Fibroblast of lung (primary cell): ENCODE measurements at regions not wholly inside any gene's neighbourhood (a gene's known extent, or its start where the extent isn't known, plus 50 kb on each side); places are given as distances from the start of the nearest gene placed in this dataset.

ENCODE experiments used
- DNase-seq, 2 donors: peaks; one replicate each; pipeline versions ENCODE4 v3.0.0 to v3.0.0-alpha.2; 2010; ENCODE audit warnings: low read depth in 2 of 2
- H2AFZ ChIP-seq: 2 replicates; pipeline ENCODE4 v1.5.1; 2012; ENCODE audit warnings: low read length, control low read depth, inconsistent platforms
- H3K27ac ChIP-seq: 2 replicates; pipeline ENCODE4 v1.5.1; 2011; ENCODE audit warnings: low read length, control low read depth; ENCODE audit not compliant: insufficient read depth
- H3K27me3 ChIP-seq: 2 replicates; pipeline ENCODE4 v1.5.1; 2011; ENCODE audit warnings: mild to moderate bottlenecking, low read length; ENCODE audit not compliant: control insufficient read depth, insufficient read depth
- H3K36me3 ChIP-seq: 2 replicates; pipeline ENCODE4 v1.5.1; 2011; ENCODE audit warnings: low read length; ENCODE audit not compliant: control insufficient read depth, insufficient read depth
- H3K4me1 ChIP-seq: 2 replicates; pipeline ENCODE4 v1.5.1; 2011; ENCODE audit warnings: low read length; ENCODE audit not compliant: control insufficient read depth, insufficient read depth; ENCODE audit errors: extremely low read depth
- H3K4me2 ChIP-seq: 2 replicates; pipeline ENCODE4 v1.5.1; 2011; ENCODE audit warnings: low read length, control low read depth; ENCODE audit not compliant: insufficient read depth; ENCODE audit errors: extremely low read depth
- H3K4me3 ChIP-seq, 4 experiments: fragments of 200-600 bp in 1 of 4; sonication (generic) in 1 of 4; replicated peaks in 1 of 4; 2 replicates each; pipeline ENCODE4 v1.5.1; 2011 to 2016; ENCODE audit warnings: low read length in 4 of 4, low read depth in 3 of 4, mild to moderate bottlenecking in 3 of 4, control low read depth in 2 of 4, inconsistent platforms in 1 of 4, mixed read lengths in 1 of 4; ENCODE audit not compliant: insufficient read depth in 1 of 4; ENCODE audit errors: control extremely low read depth in 1 of 4
- H3K79me2 ChIP-seq: 2 replicates; pipeline ENCODE4 v1.5.1; 2012; ENCODE audit warnings: mild to moderate bottlenecking, low read length, inconsistent platforms; ENCODE audit not compliant: control insufficient read depth, insufficient read depth
- H3K9ac ChIP-seq: 2 replicates; pipeline ENCODE4 v1.5.1; 2011; ENCODE audit warnings: mild to moderate bottlenecking, low read length, control low read depth; ENCODE audit not compliant: insufficient read depth
- H3K9me3 ChIP-seq: 2 replicates; pipeline ENCODE4 v1.5.1; 2012; ENCODE audit warnings: low read depth, low read length; ENCODE audit not compliant: control insufficient read depth, insufficient read depth
- H4K20me1 ChIP-seq: 2 replicates; pipeline ENCODE4 v1.5.1; 2011; ENCODE audit warnings: low read length; ENCODE audit not compliant: control insufficient read depth, insufficient read depth; ENCODE audit errors: extremely low read depth
- CTCF ChIP-seq, 2 donors: IDR thresholded peaks in 1 of 2; conservative IDR thresholded peaks in 1 of 2; 1 replicate in 1 of 2; 2 replicates in 1 of 2; pipeline ENCODE4 v1.5.1; 2011 to 2012; ENCODE audit warnings: low read length in 2 of 2, control low read depth in 1 of 2, inconsistent platforms in 1 of 2, low read depth in 1 of 2, mild to moderate bottlenecking in 1 of 2
- EZH2 ChIP-seq: IDR thresholded peaks from 2 replicates; pipeline ENCODE4 v1.5.1; 2012; ENCODE audit warnings: low read length, control low read depth, mild to moderate bottlenecking; ENCODE audit errors: missing control alignments

- no peak overlapping the region for H3K4me2 ChIP-seq
- no peaks in the 10 kb centered on the region for H3K79me2 ChIP-seq
- H2AFZ ChIP-seq, result no peak overlapping the region
- H3K27me3 ChIP-seq, result no peaks in the 10 kb centered on the region
- no peaks in the 10 kb centered on the region for H3K4me1 ChIP-seq
- no peaks in the 10 kb centered on the region for H4K20me1 ChIP-seq
- TF ChIP-seq CTCF (conservative IDR thresholded peaks at IDR 0.05 in 1 of 2, IDR thresholded peaks at IDR 0.05 in 1 of 2; ENCODE audit: low read depth in 1 of 2, low read length in 2 of 2) (no peak), EZH2 (no peak)
- no peak overlapping the region for H3K27ac ChIP-seq
- no peaks in the 10 kb centered on the region for H3K36me3 ChIP-seq
- H3K4me3 ChIP-seq, result no peak overlapping the region
- H3K9me3 ChIP-seq, result no peaks in the 10 kb centered on the region
- H3K9ac ChIP-seq, result no peak overlapping the region
- DNase-seq, result no peak
Observed at GRCh38 chr4:3362431-3363287, 69.8 kb downstream of the RGS12 start.

DNA sequence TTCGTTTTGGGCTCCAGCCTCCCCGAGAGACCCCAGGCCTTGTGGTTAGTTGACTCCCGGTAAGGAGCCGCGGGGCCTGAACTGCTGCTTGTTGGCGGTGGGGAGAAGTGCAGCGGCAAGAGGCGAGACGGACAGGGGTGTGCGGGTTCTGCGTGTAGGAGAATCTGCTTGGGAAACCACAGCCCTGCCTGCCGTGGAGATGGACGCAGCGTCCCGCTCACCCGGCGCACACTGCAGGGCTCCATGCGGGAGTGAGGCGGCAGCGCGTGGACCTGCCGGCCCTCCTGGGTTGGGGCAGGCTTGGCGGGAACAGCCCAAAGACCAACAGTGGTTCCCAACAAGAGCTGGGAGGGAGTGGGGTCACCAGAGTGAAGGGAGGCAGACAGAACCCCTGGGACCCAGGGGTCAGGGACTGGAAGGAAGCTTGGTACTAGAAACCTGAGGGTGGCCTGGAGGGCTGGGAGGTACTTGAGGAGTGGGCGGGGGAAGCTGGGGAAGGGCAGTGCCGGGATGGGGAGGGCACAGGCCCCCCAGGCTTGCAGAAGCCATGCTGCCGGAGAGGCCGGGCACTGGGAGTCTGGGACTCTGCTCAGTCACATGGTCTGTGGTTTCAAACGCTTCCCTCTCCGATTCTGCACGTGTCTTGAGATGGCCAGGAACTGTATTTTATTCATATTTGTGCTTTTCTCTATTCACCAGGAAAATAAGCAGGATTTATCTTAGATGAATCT lies 70.8 kb downstream of the RGS12 start:
- no peak for DNase-seq
- no peaks in the 10 kb centered on the region for H4K20me1 ChIP-seq
- no peak overlapping the region for H3K4me2 ChIP-seq
- peaks cover under 1% of the 10 kb centered on the region for H3K4me1 ChIP-seq
- TF ChIP-seq CTCF (conservative IDR thresholded peaks at IDR 0.05 in 1 of 2, IDR thresholded peaks at IDR 0.05 in 1 of 2; ENCODE audit: low read depth in 1 of 2, low read length in 2 of 2), result no peak
- no peak for TF ChIP-seq EZH2
- no peak overlapping the region for H2AFZ ChIP-seq
- no peaks in the 10 kb centered on the region for H3K79me2 ChIP-seq
- H3K27me3 ChIP-seq, result no peaks in the 10 kb centered on the region
- no peak overlapping the region for H3K9ac ChIP-seq
- no peaks in the 10 kb centered on the region for H3K36me3 ChIP-seq
- no peaks in the 10 kb centered on the region for H3K9me3 ChIP-seq
- H3K27ac ChIP-seq, result no peak overlapping the region
- no peak overlapping the region for H3K4me3 ChIP-seq

DNA sequence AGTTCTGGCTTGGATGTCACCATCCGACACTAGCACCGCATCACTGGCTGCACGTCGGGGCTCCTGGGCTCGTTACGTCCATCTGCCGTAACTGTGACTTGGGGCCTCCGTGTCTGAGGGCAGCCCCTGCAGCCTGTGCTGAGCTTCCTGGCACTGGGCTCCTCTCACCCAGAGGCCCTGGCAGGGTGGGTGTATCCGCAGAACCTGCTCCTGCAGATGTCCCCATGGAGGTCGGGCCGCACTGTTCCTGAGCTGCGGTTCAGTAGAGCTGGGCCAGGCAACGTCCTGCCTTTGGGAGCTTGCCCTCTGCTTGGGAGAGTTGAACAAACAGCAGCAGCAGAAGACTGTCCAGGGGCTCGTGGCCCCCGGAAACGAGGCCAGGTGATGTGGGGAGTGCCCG lies 71.4 kb downstream of the RGS12 start:
- Histone ChIP-seq H3K9me3 (no peaks in the 10 kb centered on the region), H3K79me2 (no peaks in the 10 kb centered on the region), H3K4me3 (no peak overlapping the region), H3K27me3 (no peaks in the 10 kb centered on the region), H3K9ac (no peak overlapping the region), H3K4me2 (no peak overlapping the region), H2AFZ (no peak overlapping the region), H3K4me1 (peaks cover 6% of the 10 kb centered on the region), H3K36me3 (no peaks in the 10 kb centered on the region), H4K20me1 (no peaks in the 10 kb centered on the region), H3K27ac (no peak overlapping the region)
- DNase-seq, result no peak
- TF ChIP-seq CTCF (conservative IDR thresholded peaks at IDR 0.05 in 1 of 2, IDR thresholded peaks at IDR 0.05 in 1 of 2; ENCODE audit: low read depth in 1 of 2, low read length in 2 of 2) (no peak), EZH2 (no peak)
